Peyer's patch (tissue), 4 donors: ENCODE measurements at regions not wholly inside any gene's neighbourhood (a gene's known extent, or its start where the extent isn't known, plus 50 kb on each side); places are given as distances from the start of the nearest gene placed in this dataset.

Experiments
- DNase-seq, 3 donors: peaks; one replicate each; pipeline ENCODE4 v3.0.0-alpha.2; 2017 to 2019
- H3K27ac ChIP-seq, 4 donors: fragments of 200-600 bp; sonication (generic); one replicate each; pipeline ENCODE4 v1.5.1; 2016 to 2019
- H3K27me3 ChIP-seq, 2 donors: fragments of 200-600 bp; sonication (generic); one replicate each; pipeline ENCODE4 v1.5.1; 2019
- H3K36me3 ChIP-seq, 3 donors: fragments of 200-600 bp; sonication (generic); one replicate each; pipeline ENCODE4 v1.5.1; 2016 to 2019
- H3K4me1 ChIP-seq, 4 donors: fragments of 200-600 bp; sonication (generic); one replicate each; pipeline ENCODE4 v1.5.1; 2016 to 2019
- H3K4me3 ChIP-seq, 4 donors: fragments of 200-600 bp; sonication (generic); 1 replicate in 3 of 4; 2 replicates in 1 of 4; pipeline ENCODE4 v1.5.1; 2016 to 2019; ENCODE audit warnings: mild to moderate bottlenecking in 1 of 4
- H3K9me3 ChIP-seq, 4 donors: fragments of 200-600 bp; sonication (generic); one replicate each; pipeline ENCODE4 v1.5.1; 2016 to 2019; ENCODE audit warnings: mild to moderate bottlenecking in 1 of 4
- CTCF ChIP-seq, 6 experiments: fragments of 450-650 bp in 4 of 6; fragments of 200-600 bp in 2 of 6; sonication (generic) in 1 of 6; IDR thresholded peaks; one replicate each; pipeline ENCODE4 v1.5.1; 2017 to 2019; ENCODE audit warnings: antibody characterized with exemption in 6 of 6, mild to moderate bottlenecking in 3 of 6, moderate library complexity in 1 of 6
- POLR2A ChIP-seq, 2 donors: fragments of 450-650 bp; IDR thresholded peaks; one replicate each; pipeline ENCODE4 v1.5.1; 2017; ENCODE audit warnings: antibody characterized with exemption in 2 of 2, mild to moderate bottlenecking in 2 of 2, moderate library complexity in 2 of 2

GRCh38 chr7:131652934-131653333 lies 96.5 kb upstream of the PODXL start:
- DNase-seq, result no peak
- H3K4me3 ChIP-seq, result no peak overlapping the region
- no peak for TF ChIP-seq CTCF (IDR thresholded peaks at IDR 0.05)
- no peak for TF ChIP-seq POLR2A (IDR thresholded peaks at IDR 0.05)
- H3K9me3 ChIP-seq, result no peaks in the 10 kb centered on the region
- no peaks in the 10 kb centered on the region for H3K27me3 ChIP-seq
- peaks cover 0 to 4% (median 0%) of the 10 kb centered on the region in 4 donors for H3K4me1 ChIP-seq
- no peak overlapping the region for H3K27ac ChIP-seq
- H3K36me3 ChIP-seq, result no peaks in the 10 kb centered on the region

- Histone ChIP-seq H3K27ac (no peak overlapping the region), H3K27me3 (no peaks in the 10 kb centered on the region), H3K9me3 (no peaks in the 10 kb centered on the region), H3K36me3 (no peaks in the 10 kb centered on the region), H3K4me3 (no peak overlapping the region), H3K4me1 (peaks cover 0 to 4% (median 0%) of the 10 kb centered on the region in 4 donors)
- DNase-seq, result no peak
- TF ChIP-seq CTCF (IDR thresholded peaks at IDR 0.05) (no peak), POLR2A (IDR thresholded peaks at IDR 0.05) (no peak)
Observed at GRCh38 chr7:131652194-131652593, 95.8 kb upstream of the PODXL start.

- Histone ChIP-seq H3K27me3 (no peaks in the 10 kb centered on the region), H3K4me3 (no peak overlapping the region), H3K27ac (no peak overlapping the region), H3K9me3 (no peaks in the 10 kb centered on the region), H3K36me3 (no peaks in the 10 kb centered on the region), H3K4me1 (peaks cover 0 to 4% (median 0%) of the 10 kb centered on the region in 4 donors)
- no peak for DNase-seq
- no peak for TF ChIP-seq CTCF (IDR thresholded peaks at IDR 0.05)
- no peak for TF ChIP-seq POLR2A (IDR thresholded peaks at IDR 0.05)
Observed at GRCh38 chr7:131649879-131650278, 93.5 kb upstream of the PODXL start.

GRCh38 chr7:131649003-131649541 lies 92.6 kb upstream of the PODXL start:
- Histone ChIP-seq H3K27me3 (no peaks in the 10 kb centered on the region), H3K36me3 (no peaks in the 10 kb centered on the region), H3K4me3 (no peak overlapping the region), H3K4me1 (peaks cover 0 to 4% (median 0%) of the 10 kb centered on the region in 4 donors), H3K9me3 (no peaks in the 10 kb centered on the region), H3K27ac (no peak overlapping the region)
- TF ChIP-seq POLR2A (IDR thresholded peaks at IDR 0.05) (no peak), CTCF (IDR thresholded peaks at IDR 0.05) (no peak)
- no peak for DNase-seq

- Histone ChIP-seq H3K27ac (no peak overlapping the region), H3K27me3 (no peaks in the 10 kb centered on the region), H3K4me3 (no peak overlapping the region)
Observed at GRCh38 chr7:131648491-131648890, 92.1 kb upstream of the PODXL start.

More at GRCh38 chr7:131648491-131648890, 92.1 kb upstream of the PODXL start:
- no peaks in the 10 kb centered on the region for H3K9me3 ChIP-seq
- no peak for DNase-seq
- no peaks in the 10 kb centered on the region for H3K36me3 ChIP-seq
- no peak for TF ChIP-seq CTCF (IDR thresholded peaks at IDR 0.05)
- TF ChIP-seq POLR2A (IDR thresholded peaks at IDR 0.05), result no peak
- peaks cover 0 to 4% (median 0%) of the 10 kb centered on the region in 4 donors for H3K4me1 ChIP-seq
